ENCODE measurements at regions not wholly inside any gene's neighbourhood (a gene's known extent, or its start where the extent isn't known, plus 50 kb on each side); places are given as distances from the start of the nearest gene placed in this dataset.
A peak's percentile ranks its signal among the peaks of the same experiment; 100 is the strongest.

DNA sequence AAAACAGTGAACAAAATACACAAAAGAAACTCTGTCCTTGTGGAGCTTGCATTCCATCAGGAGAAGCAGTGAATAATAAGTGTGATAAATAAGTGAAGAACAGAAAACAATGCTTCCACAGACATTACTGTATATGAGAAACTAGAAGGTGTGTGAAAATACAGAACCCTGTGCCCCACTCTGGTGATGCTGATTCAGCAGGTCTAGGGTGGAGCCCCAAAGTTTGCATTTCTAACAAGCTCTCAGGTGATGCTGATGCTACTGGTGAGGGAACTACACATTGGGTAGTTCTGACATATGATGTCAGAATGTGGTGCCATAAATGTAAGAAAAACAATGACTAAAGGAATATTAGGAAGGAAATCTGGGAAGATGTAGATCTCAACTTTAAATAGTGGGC lies 601.4 kb upstream of the BTBD3 start:
- H3K4me1 ChIP-seq, result no peaks in the 10 kb centered on the region
- H3K27ac ChIP-seq, result no peak overlapping the region
- Mint-ChIP-seq H3K4me1 (no peaks in the 10 kb centered on the region), H3K27me3 (ENCODE audit: insufficient read depth, low read depth) (no peaks in the 10 kb centered on the region), H3K9me3 (peaks cover 29% of the 10 kb centered on the region), H3K4me3 (no peak overlapping the region), H3K27ac (no peak overlapping the region), H3K36me3 (peaks cover 4% of the 10 kb centered on the region)
- no peak overlapping the region for H3K4me3 ChIP-seq
- no peaks in the 10 kb centered on the region for H3K79me2 ChIP-seq (ENCODE audit: low read depth)
- no peaks in the 10 kb centered on the region for H3K36me3 ChIP-seq
- peak overlapping the region; percentile 71 for H2AFZ ChIP-seq (replicated peaks)
- no peaks in the 10 kb centered on the region for H3F3A ChIP-seq (ENCODE audit: low read depth)
- H3K4me2 ChIP-seq, result no peak overlapping the region
- H4K20me1 ChIP-seq (ENCODE audit: low read depth), result no peaks in the 10 kb centered on the region
- no peak overlapping the region for H3K9ac ChIP-seq
- H3K9me3 ChIP-seq (ENCODE audit: low read depth), result peaks cover under 1% of the 10 kb centered on the region
- no peaks in the 10 kb centered on the region for H3K27me3 ChIP-seq
- TF ChIP-seq EZH2phosphoT487 (IDR thresholded peaks at IDR 0.05) (no peak), CTCF (IDR thresholded peaks at IDR 0.05) (no peak), EZH2 (IDR thresholded peaks at IDR 0.05) (no peak)
- no peak for DNase-seq (ENCODE audit: low spot score)

GRCh38 chr20:11320033-11320432 lies 597.7 kb upstream of the BTBD3 start:
- no peak for DNase-seq (ENCODE audit: low spot score)
- Histone ChIP-seq H4K20me1 (ENCODE audit: low read depth) (no peaks in the 10 kb centered on the region), H3F3A (ENCODE audit: low read depth) (no peaks in the 10 kb centered on the region), H3K9ac (no peak overlapping the region), H3K36me3 (peaks cover 7% of the 10 kb centered on the region), H3K4me2 (no peak overlapping the region), H3K79me2 (ENCODE audit: low read depth) (no peaks in the 10 kb centered on the region), H3K27ac (no peak overlapping the region), H3K4me1 (no peaks in the 10 kb centered on the region), H3K9me3 (ENCODE audit: low read depth) (peaks cover 6% of the 10 kb centered on the region), H2AFZ (replicated peaks) (no peak overlapping the region), H3K27me3 (no peaks in the 10 kb centered on the region), H3K4me3 (no peak overlapping the region)
- peaks cover 34% of the 10 kb centered on the region for H3K9me3 Mint-ChIP-seq
- no peak overlapping the region for H3K4me3 Mint-ChIP-seq
- H3K27me3 Mint-ChIP-seq (ENCODE audit: insufficient read depth, low read depth), result no peaks in the 10 kb centered on the region
- no peaks in the 10 kb centered on the region for H3K4me1 Mint-ChIP-seq
- no peak overlapping the region for H3K27ac Mint-ChIP-seq
- TF ChIP-seq CTCF (IDR thresholded peaks at IDR 0.05) (no peak), EZH2phosphoT487 (IDR thresholded peaks at IDR 0.05) (no peak), EZH2 (IDR thresholded peaks at IDR 0.05) (no peak)
- H3K36me3 Mint-ChIP-seq, result peaks cover 4% of the 10 kb centered on the region

- no peak overlapping the region for H3K9ac ChIP-seq
- H3K9me3 Mint-ChIP-seq, result peaks cover 18% of the 10 kb centered on the region
- TF ChIP-seq CTCF (IDR thresholded peaks at IDR 0.05) (no peak), EZH2 (IDR thresholded peaks at IDR 0.05) (no peak), EZH2phosphoT487 (IDR thresholded peaks at IDR 0.05) (no peak)
- no peaks in the 10 kb centered on the region for H3K27me3 ChIP-seq
- peaks cover 7% of the 10 kb centered on the region for H3K36me3 ChIP-seq
- no peak overlapping the region for H3K4me3 ChIP-seq
- H3K27ac ChIP-seq, result no peak overlapping the region
- DNase-seq (ENCODE audit: low spot score), result no peak
- peaks cover under 1% of the 10 kb centered on the region for H3K4me1 Mint-ChIP-seq
- H3K4me2 ChIP-seq, result no peak overlapping the region
- peaks cover 6% of the 10 kb centered on the region for H3K9me3 ChIP-seq (ENCODE audit: low read depth)
- H3F3A ChIP-seq (ENCODE audit: low read depth), result no peaks in the 10 kb centered on the region
- no peaks in the 10 kb centered on the region for H4K20me1 ChIP-seq (ENCODE audit: low read depth)
- H3K4me1 ChIP-seq, result no peaks in the 10 kb centered on the region
- no peaks in the 10 kb centered on the region for H3K27me3 Mint-ChIP-seq (ENCODE audit: insufficient read depth, low read depth)
- no peak overlapping the region for H2AFZ ChIP-seq (replicated peaks)
- H3K27ac Mint-ChIP-seq, result no peak overlapping the region
- H3K4me3 Mint-ChIP-seq, result no peak overlapping the region
- no peaks in the 10 kb centered on the region for H3K79me2 ChIP-seq (ENCODE audit: low read depth)
- no peaks in the 10 kb centered on the region for H3K36me3 Mint-ChIP-seq
Measured at GRCh38 chr20:11323816-11324215, 593.9 kb upstream of the BTBD3 start.
